Ishikawa (cell line): ENCODE measurements at regions not wholly inside any gene's neighbourhood (a gene's known extent, or its start where the extent isn't known, plus 50 kb on each side); places are given as distances from the start of the nearest gene placed in this dataset.

Source experiments
- CEBPB ChIP-seq: IDR thresholded peaks from 2 replicates; pipeline ENCODE4 v1.6.1; 2012
- CREB1 ChIP-seq: IDR thresholded peaks from 2 replicates; pipeline ENCODE4 v1.6.1; 2012; ENCODE audit warnings: low read depth
- EGR1 ChIP-seq: IDR thresholded peaks from 2 replicates; pipeline ENCODE4 v1.6.1; 2012
- EP300 ChIP-seq: IDR thresholded peaks from 2 replicates; pipeline ENCODE4 v1.6.1; 2012; ENCODE audit warnings: borderline replicate concordance
- FOXM1 ChIP-seq: IDR thresholded peaks from 2 replicates; pipeline ENCODE4 v1.6.1; 2012; ENCODE audit warnings: low read depth, borderline replicate concordance
- MAX ChIP-seq: IDR thresholded peaks from 2 replicates; pipeline ENCODE4 v1.6.1; 2012
- NFIC ChIP-seq: IDR thresholded peaks from 2 replicates; pipeline ENCODE4 v1.6.1; 2012
- RAD21 ChIP-seq: IDR thresholded peaks from 2 replicates; pipeline ENCODE4 v1.6.1; 2012; ENCODE audit warnings: low read depth
- REST ChIP-seq: IDR thresholded peaks from 2 replicates; pipeline ENCODE4 v1.6.1; 2012; ENCODE audit warnings: low read depth, mild to moderate bottlenecking
- TAF1 ChIP-seq: IDR thresholded peaks from 2 replicates; pipeline ENCODE4 v1.6.1; 2012; ENCODE audit warnings: low read depth, mild to moderate bottlenecking
- TCF12 ChIP-seq: IDR thresholded peaks from 2 replicates; pipeline ENCODE4 v1.6.1; 2012; ENCODE audit warnings: low read depth
- TEAD4 ChIP-seq: IDR thresholded peaks from 2 replicates; pipeline ENCODE4 v1.6.1; 2012
- USF1 ChIP-seq: IDR thresholded peaks from 2 replicates; pipeline ENCODE4 v1.6.1; 2012
- YY1 ChIP-seq: IDR thresholded peaks from 2 replicates; pipeline ENCODE4 v1.6.1; 2012; ENCODE audit warnings: low read depth
- ZBTB7A ChIP-seq: IDR thresholded peaks from 2 replicates; pipeline ENCODE4 v1.6.1; 2012; ENCODE audit warnings: low read depth

DNA sequence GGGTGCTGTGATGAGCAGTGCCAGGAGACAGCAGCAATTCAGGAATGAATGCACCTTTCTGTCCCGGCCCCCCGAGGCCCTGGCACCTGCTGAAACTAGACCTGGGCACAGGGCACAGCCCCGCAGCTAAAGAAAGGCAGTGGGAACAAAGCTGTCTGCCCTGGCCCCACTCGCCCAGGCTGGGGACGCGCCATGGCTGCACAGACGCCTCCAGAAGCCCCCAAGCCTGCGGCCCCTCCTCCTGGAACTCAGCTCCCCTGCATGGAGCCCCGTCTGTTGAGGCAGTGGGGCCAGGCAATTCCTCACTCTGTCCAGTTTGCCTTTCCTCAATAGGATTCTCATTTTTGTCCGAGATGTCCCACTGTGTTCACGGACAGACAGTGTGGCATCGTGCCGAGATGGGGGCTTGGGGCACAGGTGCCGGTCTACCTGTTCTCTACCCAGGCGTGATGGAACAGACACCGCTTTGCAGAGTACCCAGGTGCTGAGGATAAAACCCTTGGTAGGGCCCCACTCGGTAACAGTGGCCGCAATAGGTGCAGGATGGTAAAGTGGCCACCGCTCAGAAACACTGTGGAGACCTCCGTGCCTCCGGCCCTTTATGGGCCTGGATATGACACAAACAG is 146.5 kb upstream of the SOX1 start:
- no peak for TF ChIP-seq CREB1

DNA sequence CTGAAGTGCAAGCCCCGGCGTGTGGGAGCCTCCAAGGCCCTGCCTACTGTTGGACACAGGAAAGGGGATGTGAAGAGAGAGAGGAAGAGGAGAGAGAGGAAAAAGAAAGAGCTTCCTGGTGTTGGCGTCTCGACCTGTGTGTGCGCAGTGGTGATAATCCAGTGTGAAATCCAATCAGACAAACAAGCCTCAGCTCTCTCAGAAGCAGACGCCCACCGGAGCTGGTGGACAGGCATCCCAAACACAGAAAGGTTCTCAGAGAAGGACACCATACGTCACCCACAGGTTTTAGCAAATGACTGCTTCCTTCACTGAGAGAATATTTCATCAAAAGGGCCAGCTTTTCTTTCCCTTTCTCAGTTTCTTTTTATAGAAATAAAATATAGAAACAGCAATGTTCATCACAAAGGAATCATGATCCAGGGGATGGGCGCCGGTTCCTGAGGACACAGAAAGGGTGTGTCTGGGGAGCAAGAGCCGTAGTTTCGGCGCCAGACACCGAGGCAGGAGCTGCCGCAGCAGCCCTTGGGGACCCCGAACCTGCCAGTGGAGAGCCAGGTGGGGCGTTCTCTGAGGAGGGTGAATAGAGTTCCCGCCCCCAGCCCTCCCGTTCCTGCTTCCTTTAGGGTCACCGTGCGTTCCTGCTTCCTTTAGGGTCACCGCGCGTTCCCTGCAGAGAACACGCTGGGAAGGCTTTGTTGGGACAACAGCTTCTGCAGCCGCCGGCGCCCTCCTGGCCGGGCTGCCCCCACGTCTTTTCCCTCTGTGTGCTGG is 145.8 kb upstream of the SOX1 start:
- TF ChIP-seq NFIC (no peak), REST (no peak), TAF1 (no peak), CEBPB (no peak), EGR1 (no peak), TEAD4 (no peak), EP300 (no peak), ZBTB7A (no peak), RAD21 (no peak), YY1 (no peak), FOXM1 (no peak), CREB1 (no peak), MAX (no peak), USF1 (no peak), TCF12 (no peak)

DNA sequence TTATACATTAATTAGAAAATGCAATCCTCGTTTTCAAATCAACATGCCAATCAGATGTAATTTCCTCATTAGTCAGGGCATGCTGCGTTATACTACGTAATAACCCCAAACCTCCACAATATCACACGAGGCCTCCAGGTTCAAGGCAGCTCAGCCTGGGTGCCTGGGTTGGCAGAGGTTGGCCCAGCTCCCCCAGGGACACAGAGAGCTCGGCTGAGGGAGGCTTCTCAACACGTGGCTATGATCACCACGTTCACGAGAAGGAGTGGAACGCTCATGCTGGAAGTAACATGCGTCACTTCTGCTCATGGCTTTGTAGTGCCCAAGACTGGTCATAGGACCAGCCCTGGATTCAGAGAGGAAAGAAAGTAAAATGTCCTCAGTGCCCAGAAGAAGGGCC is 144.9 kb upstream of the SOX1 start:
- TF ChIP-seq EGR1 (no peak), CEBPB (no peak), YY1 (no peak), RAD21 (no peak), NFIC (no peak), TCF12 (no peak), MAX (no peak), CREB1 (no peak), EP300 (no peak), FOXM1 (no peak), USF1 (no peak), REST (no peak), ZBTB7A (no peak)

- TF ChIP-seq TCF12, result no peak
- TF ChIP-seq TEAD4, result no peak
- no peak for TF ChIP-seq NFIC
- TF ChIP-seq TAF1, result no peak
- no peak for TF ChIP-seq FOXM1
- no peak for TF ChIP-seq MAX
- TF ChIP-seq YY1, result no peak
- TF ChIP-seq RAD21, result no peak
- TF ChIP-seq USF1, result no peak
- TF ChIP-seq ZBTB7A, result no peak
- no peak for TF ChIP-seq EGR1
- no peak for TF ChIP-seq CEBPB
- TF ChIP-seq CREB1, result no peak
Observed at GRCh38 chr13:111923439-111923838, 143.5 kb upstream of the SOX1 start.

DNA sequence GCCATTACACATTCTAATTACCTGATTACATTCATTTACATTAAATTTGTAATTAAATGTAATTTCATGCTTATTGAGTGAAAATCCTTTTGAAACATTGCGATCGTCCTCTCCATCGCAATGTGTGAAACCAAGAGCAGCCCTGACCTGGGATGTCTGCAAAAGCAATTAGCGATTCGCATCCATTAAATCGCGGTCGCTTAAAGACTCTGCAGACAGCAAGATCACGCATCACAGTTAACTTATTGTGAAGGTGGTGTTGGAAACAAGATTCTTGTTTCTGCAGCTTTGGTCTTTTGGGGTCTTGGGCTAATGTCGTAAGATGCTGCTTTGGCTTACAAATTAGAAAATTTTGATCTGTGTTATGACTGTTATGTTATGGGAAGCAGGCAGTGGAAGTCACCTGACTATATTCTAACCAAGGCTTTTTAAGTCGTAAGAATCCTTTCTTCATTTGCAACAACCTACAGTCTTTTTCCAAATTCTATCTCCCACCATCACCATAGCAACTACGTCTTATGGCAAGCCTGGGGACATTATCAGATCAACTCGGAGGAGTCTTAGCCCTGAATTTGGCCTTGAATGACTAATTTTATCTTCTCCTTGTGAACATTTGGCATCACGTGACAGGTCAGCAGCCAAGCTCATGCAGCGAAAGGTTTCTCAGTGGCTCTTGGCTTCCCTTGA is 142.8 kb upstream of the SOX1 start:
- TF ChIP-seq YY1 (no peak), ZBTB7A (no peak), MAX (no peak), REST (no peak), FOXM1 (no peak)
